HepG2 (cell line): ENCODE measurements at regions not wholly inside any gene's neighbourhood (a gene's known extent, or its start where the extent isn't known, plus 50 kb on each side); places are given as distances from the start of the nearest gene placed in this dataset.

ENCODE experiments used
- ATAC-seq: fragments of 200-7000 bp; cut with Tn5 transposase; 3 replicates; pipeline ENCODE4 v1.9.1; 2020; ENCODE audit warnings: mild to moderate bottlenecking, moderate library complexity
- BruUV-seq: library from RNA; stranded (reverse); fragments of 400-500 nt; replicated peaks from 2 replicates; lab custom pipeline; 2021; lab: Mats Ljungman, UMichigan
- CTCF ChIA-PET: fragments of 300-600 bp; formaldehyde crosslinking; extraction: SDS; loops from one replicate; lab custom pipeline; 2021; ENCODE audit warnings: low total read pairs, inconsistent platforms, low intra/inter-chr PET ratio; lab: Yijun Ruan, JAX
- POLR2A ChIA-PET: fragments of 350-600 bp; sonication (Branson Sonifier 250); formaldehyde crosslinking; loops from one replicate; lab custom pipeline; 2020; ENCODE audit warnings: antibody characterized with exemption, inconsistent platforms; lab: Yijun Ruan, JAX
- DNase-seq: peaks from one replicate; pipeline ENCODE4 v3.0.0-alpha.2; 2015; ENCODE audit warnings: low spot score
- FAIRE-seq: peaks from 3 replicates; lab custom pipeline; 2011; peaks lifted over from hg19 to GRCh38; lab: Jason Lieb, UNC
- H2AFZ ChIP-seq: one replicate; pipeline ENCODE4 v1.6.1; 2011; ENCODE audit warnings: low read length, inconsistent platforms
- H3K27ac ChIP-seq: fragments of 300-600 bp; 3 replicates; pipeline ENCODE4 v1.8.0; 2011; ENCODE audit warnings: mixed run types, mild to moderate bottlenecking, mixed read lengths, low read length, inconsistent platforms; ENCODE audit not compliant: insufficient read depth; ENCODE audit errors: extremely low read length
- H3K27me3 ChIP-seq, 2 experiments: fragments of 200-600 bp in 1 of 2; 2 replicates in 1 of 2; 3 replicates in 1 of 2; pipeline versions ENCODE4 v1.6.0 to v1.8.0; 2011; ENCODE audit warnings: low read length in 2 of 2, mild to moderate bottlenecking in 2 of 2, moderate library complexity in 2 of 2, inconsistent platforms in 1 of 2; ENCODE audit not compliant: insufficient read depth in 2 of 2, control insufficient read depth in 1 of 2
- H3K36me3 ChIP-seq, 2 experiments: fragments of 200-600 bp in 1 of 2; replicated peaks in 1 of 2; 2 replicates in 1 of 2; 3 replicates in 1 of 2; pipeline versions ENCODE4 v1.5.1 to v1.8.0; 2011; ENCODE audit warnings: low read length in 2 of 2, inconsistent platforms in 1 of 2; ENCODE audit not compliant: insufficient read depth in 2 of 2, control insufficient read depth in 1 of 2
- H3K4me1 ChIP-seq: 2 replicates; pipeline ENCODE4 v1.5.1; 2012; ENCODE audit warnings: low read length, inconsistent platforms; ENCODE audit not compliant: insufficient read depth
- H3K4me2 ChIP-seq: 2 replicates; pipeline ENCODE4 v1.6.0; 2011; ENCODE audit warnings: low read depth, low read length, inconsistent platforms
- H3K4me3 ChIP-seq, 3 experiments: fragments of 200-600 bp in 1 of 3; sonication (generic), shearing (Covaris generic) in 1 of 3; replicated peaks in 1 of 3; 2 replicates each; pipeline ENCODE4 v1.5.1; 2011 to 2016; ENCODE audit warnings: low read length in 3 of 3, inconsistent platforms in 2 of 3, low read depth in 2 of 3, mild to moderate bottlenecking in 2 of 3, control low read depth in 1 of 3, mixed read lengths in 1 of 3; ENCODE audit not compliant: insufficient read depth in 1 of 3
- H3K79me2 ChIP-seq: one replicate; pipeline ENCODE4 v1.6.1; 2011; ENCODE audit warnings: low read length, inconsistent platforms; ENCODE audit not compliant: insufficient read depth
- H3K9ac ChIP-seq: 2 replicates; pipeline ENCODE4 v1.6.0; 2011; ENCODE audit warnings: mild to moderate bottlenecking, low read depth, low read length, inconsistent platforms; ENCODE audit not compliant: insufficient read depth
- H3K9me3 ChIP-seq: 2 replicates; pipeline ENCODE4 v1.5.1; 2012; ENCODE audit warnings: mild to moderate bottlenecking, low read length
- H4K20me1 ChIP-seq: 2 replicates; pipeline ENCODE4 v1.6.0; 2011; ENCODE audit warnings: inconsistent platforms, mild to moderate bottlenecking, low read length, moderate library complexity; ENCODE audit not compliant: insufficient read depth
- DNMT1 ChIP-seq: sonication (generic); formaldehyde crosslinking; IDR thresholded peaks from 2 replicates; pipeline ENCODE4 v1.5.1; 2020; ENCODE audit warnings: mild to moderate bottlenecking, missing genetic modification reagents
- ESRRA ChIP-seq: sonication (generic); formaldehyde crosslinking; IDR thresholded peaks from 2 replicates; pipeline ENCODE4 v1.5.1; 2020; ENCODE audit warnings: mild to moderate bottlenecking, low read depth, missing genetic modification reagents
- MAFF ChIP-seq: IDR thresholded peaks from 2 replicates; pipeline ENCODE4 v1.6.1; 2011; ENCODE audit warnings: low read depth, low read length, improper control_type of control experiment
- MAFK ChIP-seq, 2 experiments: IDR thresholded peaks in 1 of 2; conservative IDR thresholded peaks in 1 of 2; 2 replicates each; pipeline ENCODE4 v1.6.1; 2011; ENCODE audit warnings: improper control_type of control experiment in 2 of 2, low read length in 2 of 2
- MYC ChIP-seq: sonication (generic); formaldehyde crosslinking; IDR thresholded peaks from 2 replicates; pipeline ENCODE4 v1.9.0; 2021; ENCODE audit warnings: missing genetic modification reagents, borderline replicate concordance
- POLR2AphosphoS2 ChIP-seq: IDR thresholded peaks from 2 replicates; pipeline ENCODE4 v1.6.1; 2011; ENCODE audit warnings: low read depth, low read length, improper control_type of control experiment
- TEF ChIP-seq: sonication (generic); formaldehyde crosslinking; IDR thresholded peaks from 2 replicates; pipeline ENCODE4 v1.5.0; 2020; ENCODE audit warnings: missing genetic modification reagents
- ZFP36L2 ChIP-seq: sonication (generic); formaldehyde crosslinking; IDR thresholded peaks from 2 replicates; pipeline ENCODE4 v1.4.0; 2020; ENCODE audit warnings: missing genetic modification reagents
- ZNF24 ChIP-seq: fragments of 450-650 bp; IDR thresholded peaks from 2 replicates; pipeline ENCODE4 v1.6.1; 2017; ENCODE audit warnings: antibody characterized with exemption, mild to moderate bottlenecking
- WGBS: methylation state at CpG from one replicate; pipeline ENCODE4 v1.1.6; 2017; ENCODE audit warnings: low lambda C conversion rate; 5-methylcytosine and 5-hydroxymethylcytosine counted together
- in situ Hi-C: cut with HindIII; loops from 2 replicates; pipeline ENCODE4 v1.10.0; 2017; ENCODE audit warnings: low pct_unique_long_range_greater_than_20kb; ENCODE audit not compliant: extremely low pct_ligation_motif_present
- intact Hi-C: fragments of 100-400 bp; cut with micrococcal nuclease; formaldehyde crosslinking; loops from one replicate; pipeline ENCODE4 v1.10.0; 2022; ENCODE audit not compliant: unreplicated experiment
- TF ChIP-seq, protein P1 (sequence below): sonication (generic); formaldehyde crosslinking; IDR thresholded peaks from 2 replicates; pipeline ENCODE4 v1.8.0; 2022; ENCODE audit warnings: missing genetic modification reagents, low read depth, mild to moderate bottlenecking, borderline replicate concordance

- TF ChIP-seq TEF (CRISPR knock-in tag) (no peak), ZFP36L2 (no peak), ESRRA (CRISPR knock-in tag) (no peak), POLR2AphosphoS2 (no peak), DNMT1 (CRISPR knock-in tag) (no peak)
Measured at GRCh38 chr1:98478121-98478520, 183.4 kb upstream of the SNX7 start (continued).

- H3K4me2 ChIP-seq, result no peak overlapping the region
- DNase-seq (no peak), ATAC-seq (no peak), FAIRE-seq (no peak)
- in situ Hi-C loops (no loop called here), intact Hi-C loops (no loop called here)
- H4K20me1 ChIP-seq, result no peaks in the 10 kb centered on the region
- ChIA-PET POLR2A (no interaction called here), CTCF (no interaction called here)
- TF ChIP-seq MYC (CRISPR knock-in tag) (no peak), MAFF (peak; percentile 79), MAFK (conservative IDR thresholded peaks at IDR 0.05 in 1 of 2, IDR thresholded peaks at IDR 0.05 in 1 of 2; ENCODE audit: low read length in 2 of 2) (peak; percentile 67 to 85)
- H3K79me2 ChIP-seq, result no peaks in the 10 kb centered on the region
- no peak overlapping the region for H3K9ac ChIP-seq
- H3K27ac ChIP-seq, result no peak overlapping the region
- H3K4me1 ChIP-seq, result no peaks in the 10 kb centered on the region
- no peak overlapping the region for H3K4me3 ChIP-seq
- H3K9me3 ChIP-seq, result no peaks in the 10 kb centered on the region
- no peaks in the 10 kb centered on the region for H3K27me3 ChIP-seq
- no TSS peak for BruUV-seq
- H3K36me3 ChIP-seq, result no peaks in the 10 kb centered on the region
- H2AFZ ChIP-seq, result no peak overlapping the region
- 2% methylated on average over 2 of the region's 2 CpGs for WGBS
Measured at GRCh38 chr1:98472878-98473277, 188.6 kb upstream of the SNX7 start.

DNA sequence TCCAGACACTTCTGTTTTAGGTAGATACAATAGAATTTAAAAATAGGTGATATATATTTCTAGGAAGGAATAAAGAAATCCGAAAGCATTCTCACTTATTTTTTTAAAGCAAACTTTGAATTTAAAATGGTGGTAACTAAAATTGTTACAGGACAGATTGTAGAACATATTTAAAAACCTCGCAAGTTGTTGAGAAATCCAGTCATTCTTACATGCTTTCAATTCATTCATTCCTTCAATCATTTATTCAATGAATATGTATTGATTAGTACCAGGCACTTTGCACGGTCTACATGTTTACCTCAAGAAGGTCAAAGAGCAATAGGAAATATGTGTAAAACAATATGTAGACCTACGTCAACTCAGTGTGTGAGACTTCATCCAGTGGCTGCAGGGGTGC is 189.9 kb upstream of the SNX7 start:
- H3K27ac ChIP-seq, result no peak overlapping the region
- no peak for ATAC-seq
- no TSS peak for BruUV-seq
- DNase-seq, result no peak
- no peaks in the 10 kb centered on the region for H3K4me1 ChIP-seq
- H3K4me3 ChIP-seq, result no peak overlapping the region
- H4K20me1 ChIP-seq, result no peaks in the 10 kb centered on the region
- FAIRE-seq, result no peak
- TF ChIP-seq, protein P1, sequence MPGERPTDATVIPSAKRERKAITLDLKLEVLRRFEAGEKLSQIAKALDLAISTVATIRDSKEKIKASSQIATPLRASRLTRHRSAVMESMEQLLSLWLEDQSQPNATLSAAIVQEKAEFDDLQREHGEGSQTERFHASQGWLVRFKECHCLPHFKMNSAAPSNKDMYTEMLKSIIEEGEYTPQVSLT (CRISPR knock-in tag), result no peak
- peak; percentile 70 for TF ChIP-seq ZNF24
- intact Hi-C loops (no loop called here), in situ Hi-C loops (no loop called here)
- no peak overlapping the region for H3K4me2 ChIP-seq
- no peak overlapping the region for H2AFZ ChIP-seq
- H3K9ac ChIP-seq, result no peak overlapping the region
- H3K79me2 ChIP-seq, result no peaks in the 10 kb centered on the region
- no peaks in the 10 kb centered on the region for H3K27me3 ChIP-seq
- 28% methylated on average over 4 of the region's 4 CpGs for WGBS
- POLR2A ChIA-PET, result no interaction called here
- H3K36me3 ChIP-seq, result no peaks in the 10 kb centered on the region
- no peaks in the 10 kb centered on the region for H3K9me3 ChIP-seq
- CTCF ChIA-PET, result no interaction called here
